GM12878 (cell line): ENCODE measurements at regions not wholly inside any gene's neighbourhood (a gene's known extent, or its start where the extent isn't known, plus 50 kb on each side); places are given as distances from the start of the nearest gene placed in this dataset.

Experiments used
- CTCF ChIP-seq, 3 experiments: IDR thresholded peaks in 2 of 3; conservative IDR thresholded peaks in 1 of 3; 2 replicates each; pipeline ENCODE4 v1.5.1; 2011; ENCODE audit warnings: low read depth in 3 of 3, low read length in 3 of 3, mild to moderate bottlenecking in 3 of 3, control low read depth in 2 of 3, moderate library complexity in 2 of 3, inconsistent platforms in 1 of 3, mixed read lengths in 1 of 3; ENCODE audit not compliant: control insufficient read depth in 2 of 3, insufficient read depth in 1 of 3; ENCODE audit errors: extremely low read depth in 1 of 3
- EZH2 ChIP-seq: IDR thresholded peaks from 2 replicates; pipeline ENCODE4 v1.6.1; 2012; ENCODE audit warnings: low read depth, mild to moderate bottlenecking, control low read depth, inconsistent platforms, low read length, borderline replicate concordance; ENCODE audit not compliant: control insufficient read depth
- RFX5 ChIP-seq: IDR thresholded peaks from 2 replicates; pipeline ENCODE4 v1.6.1; 2011; ENCODE audit warnings: low read depth, low read length, improper control_type of control experiment

GRCh38 chr1:25027822-25028586 lies 97.9 kb upstream of the RUNX3 start:
- no peak for TF ChIP-seq EZH2
- no peak for TF ChIP-seq RFX5
- no peak for TF ChIP-seq CTCF (IDR thresholded peaks at IDR 0.05 in 2 of 3, conservative IDR thresholded peaks at IDR 0.05 in 1 of 3; ENCODE audit: control insufficient read depth in 2 of 3, extremely low read depth in 1 of 3, insufficient read depth in 1 of 3, low read depth in 3 of 3, low read length in 3 of 3)
